ENCODE measurements at regions not wholly inside any gene's neighbourhood (a gene's known extent, or its start where the extent isn't known, plus 50 kb on each side); places are given as distances from the start of the nearest gene placed in this dataset.

DNA sequence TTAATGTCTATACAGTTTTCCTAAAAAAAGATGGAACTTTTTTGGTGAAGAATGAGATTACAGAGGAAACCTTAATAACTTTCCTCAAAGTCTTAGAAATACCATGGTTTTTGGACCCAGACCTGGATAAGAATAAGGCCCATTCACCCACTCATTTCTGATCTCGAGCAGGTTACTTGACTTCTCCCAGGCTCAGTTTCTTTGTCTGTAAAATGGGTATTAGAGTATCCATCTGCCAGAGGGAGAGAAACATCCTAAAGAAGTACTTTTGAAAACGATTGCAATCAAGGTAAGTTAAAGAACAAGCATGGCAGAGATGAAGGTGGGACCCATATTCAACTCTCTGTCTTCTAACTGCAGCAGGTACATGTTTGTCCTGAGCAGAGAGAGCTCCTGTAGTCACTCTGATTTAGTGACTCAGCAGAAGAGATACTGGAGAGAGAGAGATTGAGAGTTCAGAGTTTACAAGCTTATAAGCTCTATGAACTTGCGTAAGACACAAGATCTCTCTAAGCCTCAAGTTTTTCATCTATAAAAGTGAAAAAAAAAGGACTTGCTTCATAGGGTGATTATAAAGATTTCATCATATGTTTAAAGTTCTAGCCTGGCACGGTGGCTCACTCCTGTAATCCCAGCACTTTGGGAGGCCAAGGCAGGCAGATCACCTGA is 379.4 kb upstream of the SGCD start:
- ATAC-seq = no peak
- TF ChIP-seq, protein P1, sequence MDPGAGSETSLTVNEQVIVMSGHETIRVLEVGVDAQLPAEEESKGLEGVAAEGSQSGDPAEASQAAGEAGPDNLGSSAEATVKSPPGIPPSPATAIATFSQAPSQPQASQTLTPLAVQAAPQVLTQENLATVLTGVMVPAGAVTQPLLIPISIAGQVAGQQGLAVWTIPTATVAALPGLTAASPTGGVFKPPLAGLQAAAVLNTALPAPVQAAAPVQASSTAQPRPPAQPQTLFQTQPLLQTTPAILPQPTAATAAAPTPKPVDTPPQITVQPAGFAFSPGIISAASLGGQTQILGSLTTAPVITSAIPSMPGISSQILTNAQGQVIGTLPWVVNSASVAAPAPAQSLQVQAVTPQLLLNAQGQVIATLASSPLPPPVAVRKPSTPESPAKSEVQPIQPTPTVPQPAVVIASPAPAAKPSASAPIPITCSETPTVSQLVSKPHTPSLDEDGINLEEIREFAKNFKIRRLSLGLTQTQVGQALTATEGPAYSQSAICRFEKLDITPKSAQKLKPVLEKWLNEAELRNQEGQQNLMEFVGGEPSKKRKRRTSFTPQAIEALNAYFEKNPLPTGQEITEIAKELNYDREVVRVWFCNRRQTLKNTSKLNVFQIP (CRISPR knock-in tag; IDR thresholded peaks at IDR 0.05; ENCODE audit: borderline replicate concordance, low read depth) = no peak
- no peak for TF ChIP-seq ISL1 (CRISPR knock-in tag; IDR thresholded peaks at IDR 0.05)
- TF ChIP-seq, protein P2, sequence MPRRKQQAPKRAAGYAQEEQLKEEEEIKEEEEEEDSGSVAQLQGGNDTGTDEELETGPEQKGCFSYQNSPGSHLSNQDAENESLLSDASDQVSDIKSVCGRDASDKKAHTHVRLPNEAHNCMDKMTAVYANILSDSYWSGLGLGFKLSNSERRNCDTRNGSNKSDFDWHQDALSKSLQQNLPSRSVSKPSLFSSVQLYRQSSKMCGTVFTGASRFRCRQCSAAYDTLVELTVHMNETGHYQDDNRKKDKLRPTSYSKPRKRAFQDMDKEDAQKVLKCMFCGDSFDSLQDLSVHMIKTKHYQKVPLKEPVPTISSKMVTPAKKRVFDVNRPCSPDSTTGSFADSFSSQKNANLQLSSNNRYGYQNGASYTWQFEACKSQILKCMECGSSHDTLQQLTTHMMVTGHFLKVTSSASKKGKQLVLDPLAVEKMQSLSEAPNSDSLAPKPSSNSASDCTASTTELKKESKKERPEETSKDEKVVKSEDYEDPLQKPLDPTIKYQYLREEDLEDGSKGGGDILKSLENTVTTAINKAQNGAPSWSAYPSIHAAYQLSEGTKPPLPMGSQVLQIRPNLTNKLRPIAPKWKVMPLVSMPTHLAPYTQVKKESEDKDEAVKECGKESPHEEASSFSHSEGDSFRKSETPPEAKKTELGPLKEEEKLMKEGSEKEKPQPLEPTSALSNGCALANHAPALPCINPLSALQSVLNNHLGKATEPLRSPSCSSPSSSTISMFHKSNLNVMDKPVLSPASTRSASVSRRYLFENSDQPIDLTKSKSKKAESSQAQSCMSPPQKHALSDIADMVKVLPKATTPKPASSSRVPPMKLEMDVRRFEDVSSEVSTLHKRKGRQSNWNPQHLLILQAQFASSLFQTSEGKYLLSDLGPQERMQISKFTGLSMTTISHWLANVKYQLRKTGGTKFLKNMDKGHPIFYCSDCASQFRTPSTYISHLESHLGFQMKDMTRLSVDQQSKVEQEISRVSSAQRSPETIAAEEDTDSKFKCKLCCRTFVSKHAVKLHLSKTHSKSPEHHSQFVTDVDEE (CRISPR knock-in tag; IDR thresholded peaks at IDR 0.05) = no peak
- no peak for TF ChIP-seq TCF4 (CRISPR knock-in tag; IDR thresholded peaks at IDR 0.05; ENCODE audit: borderline replicate concordance)
- TF ChIP-seq ZNF565 (CRISPR knock-in tag; conservative IDR thresholded peaks at IDR 0.05; ENCODE audit: low read depth) = no peak
- TF ChIP-seq ESRRG (CRISPR knock-in tag; IDR thresholded peaks at IDR 0.05) = no peak
- TF ChIP-seq ARNTL (CRISPR knock-in tag; IDR thresholded peaks at IDR 0.05; ENCODE audit: borderline replicate concordance, low read depth) = no peak
- TF ChIP-seq ZNF8 (CRISPR knock-in tag; IDR thresholded peaks at IDR 0.05) = no peak
- TF ChIP-seq ZFP3 (CRISPR knock-in tag; IDR thresholded peaks at IDR 0.05) = no peak
- TF ChIP-seq, protein P3, sequence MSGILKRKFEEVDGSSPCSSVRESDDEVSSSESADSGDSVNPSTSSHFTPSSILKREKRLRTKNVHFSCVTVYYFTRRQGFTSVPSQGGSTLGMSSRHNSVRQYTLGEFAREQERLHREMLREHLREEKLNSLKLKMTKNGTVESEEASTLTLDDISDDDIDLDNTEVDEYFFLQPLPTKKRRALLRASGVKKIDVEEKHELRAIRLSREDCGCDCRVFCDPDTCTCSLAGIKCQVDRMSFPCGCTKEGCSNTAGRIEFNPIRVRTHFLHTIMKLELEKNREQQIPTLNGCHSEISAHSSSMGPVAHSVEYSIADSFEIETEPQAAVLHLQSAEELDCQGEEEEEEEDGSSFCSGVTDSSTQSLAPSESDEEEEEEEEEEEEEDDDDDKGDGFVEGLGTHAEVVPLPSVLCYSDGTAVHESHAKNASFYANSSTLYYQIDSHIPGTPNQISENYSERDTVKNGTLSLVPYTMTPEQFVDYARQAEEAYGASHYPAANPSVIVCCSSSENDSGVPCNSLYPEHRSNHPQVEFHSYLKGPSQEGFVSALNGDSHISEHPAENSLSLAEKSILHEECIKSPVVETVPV (CRISPR knock-in tag; IDR thresholded peaks at IDR 0.05) = no peak
- no peak for TF ChIP-seq ZC3H10 (CRISPR knock-in tag; IDR thresholded peaks at IDR 0.05)
- TF ChIP-seq, protein P4, sequence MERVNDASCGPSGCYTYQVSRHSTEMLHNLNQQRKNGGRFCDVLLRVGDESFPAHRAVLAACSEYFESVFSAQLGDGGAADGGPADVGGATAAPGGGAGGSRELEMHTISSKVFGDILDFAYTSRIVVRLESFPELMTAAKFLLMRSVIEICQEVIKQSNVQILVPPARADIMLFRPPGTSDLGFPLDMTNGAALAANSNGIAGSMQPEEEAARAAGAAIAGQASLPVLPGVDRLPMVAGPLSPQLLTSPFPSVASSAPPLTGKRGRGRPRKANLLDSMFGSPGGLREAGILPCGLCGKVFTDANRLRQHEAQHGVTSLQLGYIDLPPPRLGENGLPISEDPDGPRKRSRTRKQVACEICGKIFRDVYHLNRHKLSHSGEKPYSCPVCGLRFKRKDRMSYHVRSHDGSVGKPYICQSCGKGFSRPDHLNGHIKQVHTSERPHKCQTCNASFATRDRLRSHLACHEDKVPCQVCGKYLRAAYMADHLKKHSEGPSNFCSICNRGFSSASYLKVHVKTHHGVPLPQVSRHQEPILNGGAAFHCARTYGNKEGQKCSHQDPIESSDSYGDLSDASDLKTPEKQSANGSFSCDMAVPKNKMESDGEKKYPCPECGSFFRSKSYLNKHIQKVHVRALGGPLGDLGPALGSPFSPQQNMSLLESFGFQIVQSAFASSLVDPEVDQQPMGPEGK (CRISPR knock-in tag; IDR thresholded peaks at IDR 0.05; ENCODE audit: borderline replicate concordance) = no peak
- TF ChIP-seq RARB (CRISPR knock-in tag; IDR thresholded peaks at IDR 0.05) = no peak
- no peak for TF ChIP-seq ZNF70 (CRISPR knock-in tag; IDR thresholded peaks at IDR 0.05)
- TF ChIP-seq TOX (CRISPR knock-in tag; IDR thresholded peaks at IDR 0.05; ENCODE audit: borderline replicate concordance) = no peak
- TF ChIP-seq, protein P5, sequence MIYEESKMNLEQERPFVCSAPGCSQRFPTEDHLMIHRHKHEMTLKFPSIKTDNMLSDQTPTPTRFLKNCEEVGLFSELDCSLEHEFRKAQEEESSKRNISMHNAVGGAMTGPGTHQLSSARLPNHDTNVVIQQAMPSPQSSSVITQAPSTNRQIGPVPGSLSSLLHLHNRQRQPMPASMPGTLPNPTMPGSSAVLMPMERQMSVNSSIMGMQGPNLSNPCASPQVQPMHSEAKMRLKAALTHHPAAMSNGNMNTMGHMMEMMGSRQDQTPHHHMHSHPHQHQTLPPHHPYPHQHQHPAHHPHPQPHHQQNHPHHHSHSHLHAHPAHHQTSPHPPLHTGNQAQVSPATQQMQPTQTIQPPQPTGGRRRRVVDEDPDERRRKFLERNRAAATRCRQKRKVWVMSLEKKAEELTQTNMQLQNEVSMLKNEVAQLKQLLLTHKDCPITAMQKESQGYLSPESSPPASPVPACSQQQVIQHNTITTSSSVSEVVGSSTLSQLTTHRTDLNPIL (CRISPR knock-in tag; IDR thresholded peaks at IDR 0.05; ENCODE audit: low read depth) = no peak
- TF ChIP-seq OSR1 (CRISPR knock-in tag; IDR thresholded peaks at IDR 0.05) = no peak
- no peak for TF ChIP-seq PPARA (CRISPR knock-in tag; IDR thresholded peaks at IDR 0.05; ENCODE audit: borderline replicate concordance)
- TF ChIP-seq BACH2 (CRISPR knock-in tag; IDR thresholded peaks at IDR 0.05; ENCODE audit: borderline replicate concordance) = no peak

DNA sequence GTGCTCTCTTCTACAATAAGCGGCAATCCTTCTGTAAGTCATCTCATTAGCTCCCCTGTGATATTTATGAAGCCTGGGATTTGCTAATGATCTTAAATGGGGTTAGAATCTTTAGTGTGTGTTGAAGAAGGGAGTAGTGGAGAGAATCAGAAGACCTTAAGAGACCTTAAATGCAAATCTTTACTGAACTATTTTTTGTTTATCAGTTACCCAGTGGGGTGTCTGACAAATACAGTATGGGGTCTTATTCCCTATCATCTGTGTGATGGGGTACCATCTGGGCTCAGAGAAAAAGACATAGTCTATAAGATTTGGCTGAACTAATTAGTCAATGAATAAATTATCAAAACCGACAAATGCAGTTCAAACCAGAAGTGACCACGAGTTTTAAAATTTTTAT is 378.4 kb upstream of the SGCD start:
- no peak for ATAC-seq
- TF ChIP-seq RARB (CRISPR knock-in tag; IDR thresholded peaks at IDR 0.05) = no peak
- no peak for TF ChIP-seq TOX (CRISPR knock-in tag; IDR thresholded peaks at IDR 0.05; ENCODE audit: borderline replicate concordance)

DNA sequence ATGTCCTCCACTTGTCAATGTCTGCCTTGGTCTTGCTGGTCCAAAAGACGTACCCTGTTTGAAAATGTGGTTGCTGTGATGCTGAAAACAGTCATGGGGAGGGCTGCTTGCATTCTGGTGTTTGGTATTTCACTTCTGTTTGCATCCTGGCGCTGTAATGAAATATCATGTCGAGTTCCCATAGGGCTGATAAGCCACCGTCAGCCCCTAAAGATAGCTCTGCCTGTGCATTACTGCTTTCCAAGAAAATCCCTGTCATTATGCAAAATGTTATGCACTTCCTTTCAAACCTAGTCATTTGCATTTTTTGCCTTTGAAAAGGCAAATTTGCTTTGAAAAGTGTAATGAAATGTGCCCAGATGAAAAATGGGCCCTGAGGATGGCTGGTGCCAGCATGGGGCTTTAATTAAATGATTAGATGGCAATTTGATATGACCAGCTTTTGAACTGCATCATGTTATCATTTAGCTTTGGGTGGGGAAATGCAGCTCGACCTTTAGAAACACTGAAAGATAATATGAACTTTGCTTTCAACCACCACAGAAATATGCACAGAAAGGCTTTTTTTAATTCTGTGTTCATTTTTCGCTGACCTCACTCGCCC is 374.4 kb upstream of the SGCD start:
- ATAC-seq = no peak
- TF ChIP-seq TCF4 (CRISPR knock-in tag; IDR thresholded peaks at IDR 0.05; ENCODE audit: borderline replicate concordance) = 0 out of 2 replicates have a peak, but pooled peaks have one; percentile 15
- no peak for TF ChIP-seq TOX (CRISPR knock-in tag; IDR thresholded peaks at IDR 0.05; ENCODE audit: borderline replicate concordance)

Data from SK-N-SH treated with all-trans-retinoic acid at 6 μM for 48 hours (cell line).